ENCODE measurements at regions not wholly inside any gene's neighbourhood (a gene's known extent, or its start where the extent isn't known, plus 50 kb on each side); places are given as distances from the start of the nearest gene placed in this dataset.

- Mint-ChIP-seq H3K27ac (no peak overlapping the region), H3K9me3 (ENCODE audit: insufficient read depth) (no peaks in the 10 kb centered on the region), H3K4me1 (no peaks in the 10 kb centered on the region), H3K27me3 (no peaks in the 10 kb centered on the region), H3K4me3 (no peak overlapping the region)
- Histone ChIP-seq H3K4me3 (ENCODE audit: control extremely low read depth in 1 of 5, extremely low read depth in 1 of 5, insufficient read depth in 1 of 5, low read depth in 2 of 5, low read length in 4 of 5) (no peak overlapping the region), H3K9me3 (ENCODE audit: control extremely low read depth in 1 of 3, control insufficient read depth in 2 of 3, insufficient read depth in 1 of 3, low read length in 2 of 3) (no peaks in the 10 kb centered on the region), H4K20me1 (ENCODE audit: control insufficient read depth, insufficient read depth, low read length, poor library complexity, severe bottlenecking) (no peaks in the 10 kb centered on the region), H3K4me2 (replicated peaks; ENCODE audit: low read depth, low read length, poor library complexity, severe bottlenecking) (no peak overlapping the region), H3K4me1 (ENCODE audit: control insufficient read depth in 2 of 2, insufficient read depth in 2 of 2, low read length in 2 of 2) (no peaks in the 10 kb centered on the region), H3K36me3 (replicated peaks in 1 of 2; ENCODE audit: control extremely low read depth in 1 of 2, control insufficient read depth in 1 of 2, extremely low read depth in 1 of 2, insufficient read depth in 2 of 2, low read length in 1 of 2) (no peaks in the 10 kb centered on the region), H3K9ac (ENCODE audit: low read length) (no peak overlapping the region), H3K79me2 (ENCODE audit: control insufficient read depth, insufficient read depth, low read length) (no peaks in the 10 kb centered on the region), H2AFZ (ENCODE audit: insufficient read depth, low read depth, low read length, poor library complexity, severe bottlenecking) (no peak overlapping the region), H3K27me3 (replicated peaks in 1 of 4; ENCODE audit: control extremely low read depth in 1 of 4, control insufficient read depth in 3 of 4, insufficient read depth in 4 of 4, low read length in 3 of 4) (no peaks in the 10 kb centered on the region), H3K27ac (ENCODE audit: low read length in 2 of 2) (no peak overlapping the region)
- no peak for ATAC-seq (ENCODE audit: low read depth)
- DNase-seq, result no peak
- WGBS (ENCODE audit: insufficient coverage), result no CpG with 5 or more reads among the region's 4 CpGs
- intact Hi-C loops (cut with micrococcal nuclease), result no loop called here
- TF ChIP-seq CTCF (IDR thresholded peaks at IDR 0.05), result no peak
- no peak for TF ChIP-seq EZH2 (IDR thresholded peaks at IDR 0.05; ENCODE audit: borderline replicate concordance, insufficient read depth, low read depth, low read length, poor library complexity, severe bottlenecking)
- POLR2A ChIA-PET, result no interaction called here
- CTCF ChIA-PET, result no interaction called here
Observed at GRCh38 chr11:29317694-29318093, 699.1 kb downstream of the KCNA4 start.

- no peaks in the 10 kb centered on the region for H3K9me3 Mint-ChIP-seq (ENCODE audit: insufficient read depth)
Observed at GRCh38 chr11:29315275-29315674, 701.6 kb downstream of the KCNA4 start.

More at GRCh38 chr11:29315275-29315674, 701.6 kb downstream of the KCNA4 start:
- Mint-ChIP-seq H3K4me1 (no peaks in the 10 kb centered on the region), H3K27me3 (no peaks in the 10 kb centered on the region), H3K27ac (no peak overlapping the region), H3K4me3 (no peak overlapping the region)
- no peak for TF ChIP-seq EZH2 (IDR thresholded peaks at IDR 0.05; ENCODE audit: borderline replicate concordance, insufficient read depth, low read depth, low read length, poor library complexity, severe bottlenecking)
- TF ChIP-seq CTCF (IDR thresholded peaks at IDR 0.05), result no peak
- H3K4me1 ChIP-seq (ENCODE audit: control insufficient read depth in 2 of 2, insufficient read depth in 2 of 2, low read length in 2 of 2), result no peaks in the 10 kb centered on the region
- no peaks in the 10 kb centered on the region for H3K36me3 ChIP-seq (replicated peaks in 1 of 2; ENCODE audit: control extremely low read depth in 1 of 2, control insufficient read depth in 1 of 2, extremely low read depth in 1 of 2, insufficient read depth in 2 of 2, low read length in 1 of 2)
- ATAC-seq (ENCODE audit: low read depth) (no peak), DNase-seq (no peak)
- H3K79me2 ChIP-seq (ENCODE audit: control insufficient read depth, insufficient read depth, low read length), result no peaks in the 10 kb centered on the region
- intact Hi-C loops (cut with micrococcal nuclease), result no loop called here
- H3K9ac ChIP-seq (ENCODE audit: low read length), result no peak overlapping the region
- no peak overlapping the region for H2AFZ ChIP-seq (ENCODE audit: insufficient read depth, low read depth, low read length, poor library complexity, severe bottlenecking)
- H4K20me1 ChIP-seq (ENCODE audit: control insufficient read depth, insufficient read depth, low read length, poor library complexity, severe bottlenecking), result no peaks in the 10 kb centered on the region
- H3K9me3 ChIP-seq (ENCODE audit: control extremely low read depth in 1 of 3, control insufficient read depth in 2 of 3, insufficient read depth in 1 of 3, low read length in 2 of 3), result no peaks in the 10 kb centered on the region
- no peak overlapping the region for H3K4me3 ChIP-seq (ENCODE audit: control extremely low read depth in 1 of 5, extremely low read depth in 1 of 5, insufficient read depth in 1 of 5, low read depth in 2 of 5, low read length in 4 of 5)
- ChIA-PET CTCF (no interaction called here), POLR2A (no interaction called here)
- no peak overlapping the region for H3K4me2 ChIP-seq (replicated peaks; ENCODE audit: low read depth, low read length, poor library complexity, severe bottlenecking)
- H3K27me3 ChIP-seq (replicated peaks in 1 of 4; ENCODE audit: control extremely low read depth in 1 of 4, control insufficient read depth in 3 of 4, insufficient read depth in 4 of 4, low read length in 3 of 4), result no peaks in the 10 kb centered on the region
- no peak overlapping the region for H3K27ac ChIP-seq (ENCODE audit: low read length in 2 of 2)

Measured in B cell (primary cell).